Suprapubic skin (tissue), 3 donors: ENCODE measurements at regions not wholly inside any gene's neighbourhood (a gene's known extent, or its start where the extent isn't known, plus 50 kb on each side); places are given as distances from the start of the nearest gene placed in this dataset.

Source experiments
- CTCF ChIP-seq, 2 donors: fragments of 200-600 bp in 1 of 2; fragments of 450-650 bp in 1 of 2; sonication (generic) in 1 of 2; IDR thresholded peaks; one replicate each; pipeline ENCODE4 v1.5.1; 2016 to 2019; ENCODE audit warnings: antibody characterized with exemption in 2 of 2, mild to moderate bottlenecking in 1 of 2, moderate library complexity in 1 of 2
- POLR2A ChIP-seq, 2 donors: fragments of 450-650 bp; IDR thresholded peaks; one replicate each; pipeline ENCODE4 v1.6.1; 2017; ENCODE audit warnings: antibody characterized with exemption in 2 of 2, mild to moderate bottlenecking in 2 of 2, moderate library complexity in 2 of 2

DNA sequence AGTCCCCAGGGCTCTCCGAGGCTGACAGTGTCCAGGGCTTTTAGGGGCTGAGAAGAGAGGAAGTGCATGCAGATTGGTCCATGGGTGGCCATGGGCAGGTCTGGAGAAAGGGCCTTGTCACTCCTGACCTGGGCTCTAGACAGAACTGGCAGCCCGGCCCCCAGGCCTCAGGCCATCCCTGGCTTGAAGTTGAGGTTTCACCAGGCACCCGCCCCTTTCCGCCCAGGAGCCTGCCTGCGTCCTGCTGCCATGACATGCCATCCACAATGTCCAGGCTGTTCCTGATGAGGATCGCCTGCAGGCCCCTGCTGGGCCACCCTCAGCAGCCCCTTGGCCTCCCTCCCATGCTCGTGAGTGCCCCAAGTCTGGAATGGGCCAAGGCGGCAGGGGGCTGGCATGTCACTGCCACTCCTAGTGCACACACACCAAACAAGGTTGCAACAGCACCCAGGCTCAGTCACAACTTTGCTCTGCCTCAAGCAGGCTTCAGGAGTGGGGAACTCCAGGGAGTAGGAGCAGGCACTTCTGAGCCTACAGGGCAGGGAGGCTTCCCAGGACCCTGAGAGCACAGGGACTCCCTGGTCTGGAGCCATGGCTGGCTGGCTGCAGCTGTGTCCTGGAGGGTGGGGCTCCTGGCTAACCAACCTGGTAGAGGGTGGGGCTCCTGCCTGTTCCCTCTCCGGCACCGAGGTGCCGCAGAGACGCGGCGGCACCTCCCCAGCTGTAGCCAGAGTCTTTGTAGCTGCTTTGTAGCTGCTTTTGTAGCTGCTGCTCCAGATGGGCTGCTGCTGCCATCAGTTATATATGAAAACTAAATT, 1457.1 kb upstream of the GBE1 start:
- TF ChIP-seq CTCF (IDR thresholded peaks at IDR 0.05) (no peak), POLR2A (IDR thresholded peaks at IDR 0.05) (no peak)
